SK-N-SH treated with all-trans-retinoic acid at 6 μM for 48 hours (cell line): ENCODE measurements at regions not wholly inside any gene's neighbourhood (a gene's known extent, or its start where the extent isn't known, plus 50 kb on each side); places are given as distances from the start of the nearest gene placed in this dataset.

Source experiments
- CSDC2 ChIP-seq: fragments of 250-450 bp; sonication (Bioruptor Pico); IDR thresholded peaks from 2 replicates; pipeline ENCODE4 v1.5.0; 2020; ENCODE audit warnings: mild to moderate bottlenecking, moderate library complexity
- ISL1 ChIP-seq: fragments of 250-450 bp; sonication (Bioruptor Pico); IDR thresholded peaks from 2 replicates; pipeline ENCODE4 v2.1.2; 2022; ENCODE audit warnings: mild to moderate bottlenecking, moderate library complexity
- OSR1 ChIP-seq: fragments of 250-450 bp; sonication (Bioruptor Pico); IDR thresholded peaks from 2 replicates; pipeline ENCODE4 v1.8.0; 2022; ENCODE audit warnings: moderate library complexity, mild to moderate bottlenecking, inconsistent platforms
- PPARA ChIP-seq: fragments of 250-450 bp; sonication (Bioruptor Pico); IDR thresholded peaks from 2 replicates; pipeline ENCODE4 v1.5.0; 2020; ENCODE audit warnings: mild to moderate bottlenecking, borderline replicate concordance
- TCF4 ChIP-seq: fragments of 250-450 bp; sonication (Bioruptor Pico); IDR thresholded peaks from 2 replicates; pipeline ENCODE4 v1.8.0; 2021; ENCODE audit warnings: mild to moderate bottlenecking, moderate library complexity, borderline replicate concordance
- ZC3H10 ChIP-seq: fragments of 250-450 bp; sonication (Bioruptor Pico); IDR thresholded peaks from 2 replicates; pipeline ENCODE4 v1.5.1; 2021; ENCODE audit warnings: mild to moderate bottlenecking, moderate library complexity
- ZFP3 ChIP-seq: fragments of 250-450 bp; sonication (Bioruptor Pico); IDR thresholded peaks from 2 replicates; pipeline ENCODE4 v1.5.0; 2020; ENCODE audit warnings: mild to moderate bottlenecking, moderate library complexity
- ZNF565 ChIP-seq: fragments of 450-650 bp; formaldehyde crosslinking; conservative IDR thresholded peaks from 2 replicates; pipeline ENCODE4 v1.5.0; 2020; ENCODE audit warnings: low read depth, mild to moderate bottlenecking, moderate library complexity
- TF ChIP-seq, protein P1 (sequence below): fragments of 250-450 bp; sonication (Bioruptor Pico); IDR thresholded peaks from 2 replicates; pipeline ENCODE4 v1.5.1; 2020; ENCODE audit warnings: low read depth, mild to moderate bottlenecking, moderate library complexity
- TF ChIP-seq, protein P2 (sequence below): fragments of 250-450 bp; sonication (Bioruptor Pico); IDR thresholded peaks from 2 replicates; pipeline ENCODE4 v1.8.0; 2021; ENCODE audit warnings: low read depth, mild to moderate bottlenecking, moderate library complexity, borderline replicate concordance
- TF ChIP-seq, protein P3 (sequence below): fragments of 250-450 bp; sonication (Bioruptor Pico); IDR thresholded peaks from 2 replicates; pipeline ENCODE4 v1.5.0; 2020; ENCODE audit warnings: mild to moderate bottlenecking, moderate library complexity
- TF ChIP-seq, protein P4 (sequence below): fragments of 250-450 bp; sonication (Bioruptor Pico); IDR thresholded peaks from 2 replicates; pipeline ENCODE4 v1.8.0; 2020; ENCODE audit warnings: mild to moderate bottlenecking, moderate library complexity, borderline replicate concordance

DNA sequence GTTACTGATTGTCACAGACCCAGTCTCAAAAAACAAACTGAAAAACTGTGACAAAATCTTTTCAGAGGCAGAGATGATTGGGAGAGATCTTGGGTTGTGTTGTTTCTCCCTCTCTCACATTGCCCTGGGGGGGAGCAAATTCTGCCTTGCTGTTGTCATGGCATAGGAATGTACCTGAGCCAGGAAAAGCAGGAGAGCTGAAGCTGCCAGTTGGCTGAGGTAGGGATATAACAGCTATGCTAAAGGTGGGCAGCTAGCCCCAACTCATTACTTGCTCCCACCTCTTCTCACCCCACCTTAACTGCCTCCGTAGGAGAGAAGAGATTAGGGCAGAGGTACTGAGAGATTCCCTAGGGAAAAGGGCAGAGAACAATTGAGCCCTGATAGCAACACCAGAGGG, 299.3 kb downstream of the OSR1 start:
- TF ChIP-seq PPARA (CRISPR knock-in tag) (no peak), ZFP3 (CRISPR knock-in tag) (no peak), CSDC2 (CRISPR knock-in tag) (no peak), ISL1 (no peak), TCF4 (CRISPR knock-in tag) (no peak), ZNF565 (no peak), ZC3H10 (no peak), OSR1 (CRISPR knock-in tag) (no peak)
- TF ChIP-seq, protein P1, sequence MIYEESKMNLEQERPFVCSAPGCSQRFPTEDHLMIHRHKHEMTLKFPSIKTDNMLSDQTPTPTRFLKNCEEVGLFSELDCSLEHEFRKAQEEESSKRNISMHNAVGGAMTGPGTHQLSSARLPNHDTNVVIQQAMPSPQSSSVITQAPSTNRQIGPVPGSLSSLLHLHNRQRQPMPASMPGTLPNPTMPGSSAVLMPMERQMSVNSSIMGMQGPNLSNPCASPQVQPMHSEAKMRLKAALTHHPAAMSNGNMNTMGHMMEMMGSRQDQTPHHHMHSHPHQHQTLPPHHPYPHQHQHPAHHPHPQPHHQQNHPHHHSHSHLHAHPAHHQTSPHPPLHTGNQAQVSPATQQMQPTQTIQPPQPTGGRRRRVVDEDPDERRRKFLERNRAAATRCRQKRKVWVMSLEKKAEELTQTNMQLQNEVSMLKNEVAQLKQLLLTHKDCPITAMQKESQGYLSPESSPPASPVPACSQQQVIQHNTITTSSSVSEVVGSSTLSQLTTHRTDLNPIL (CRISPR knock-in tag): no peak
- TF ChIP-seq, protein P2, sequence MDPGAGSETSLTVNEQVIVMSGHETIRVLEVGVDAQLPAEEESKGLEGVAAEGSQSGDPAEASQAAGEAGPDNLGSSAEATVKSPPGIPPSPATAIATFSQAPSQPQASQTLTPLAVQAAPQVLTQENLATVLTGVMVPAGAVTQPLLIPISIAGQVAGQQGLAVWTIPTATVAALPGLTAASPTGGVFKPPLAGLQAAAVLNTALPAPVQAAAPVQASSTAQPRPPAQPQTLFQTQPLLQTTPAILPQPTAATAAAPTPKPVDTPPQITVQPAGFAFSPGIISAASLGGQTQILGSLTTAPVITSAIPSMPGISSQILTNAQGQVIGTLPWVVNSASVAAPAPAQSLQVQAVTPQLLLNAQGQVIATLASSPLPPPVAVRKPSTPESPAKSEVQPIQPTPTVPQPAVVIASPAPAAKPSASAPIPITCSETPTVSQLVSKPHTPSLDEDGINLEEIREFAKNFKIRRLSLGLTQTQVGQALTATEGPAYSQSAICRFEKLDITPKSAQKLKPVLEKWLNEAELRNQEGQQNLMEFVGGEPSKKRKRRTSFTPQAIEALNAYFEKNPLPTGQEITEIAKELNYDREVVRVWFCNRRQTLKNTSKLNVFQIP (CRISPR knock-in tag): no peak
- TF ChIP-seq, protein P3, sequence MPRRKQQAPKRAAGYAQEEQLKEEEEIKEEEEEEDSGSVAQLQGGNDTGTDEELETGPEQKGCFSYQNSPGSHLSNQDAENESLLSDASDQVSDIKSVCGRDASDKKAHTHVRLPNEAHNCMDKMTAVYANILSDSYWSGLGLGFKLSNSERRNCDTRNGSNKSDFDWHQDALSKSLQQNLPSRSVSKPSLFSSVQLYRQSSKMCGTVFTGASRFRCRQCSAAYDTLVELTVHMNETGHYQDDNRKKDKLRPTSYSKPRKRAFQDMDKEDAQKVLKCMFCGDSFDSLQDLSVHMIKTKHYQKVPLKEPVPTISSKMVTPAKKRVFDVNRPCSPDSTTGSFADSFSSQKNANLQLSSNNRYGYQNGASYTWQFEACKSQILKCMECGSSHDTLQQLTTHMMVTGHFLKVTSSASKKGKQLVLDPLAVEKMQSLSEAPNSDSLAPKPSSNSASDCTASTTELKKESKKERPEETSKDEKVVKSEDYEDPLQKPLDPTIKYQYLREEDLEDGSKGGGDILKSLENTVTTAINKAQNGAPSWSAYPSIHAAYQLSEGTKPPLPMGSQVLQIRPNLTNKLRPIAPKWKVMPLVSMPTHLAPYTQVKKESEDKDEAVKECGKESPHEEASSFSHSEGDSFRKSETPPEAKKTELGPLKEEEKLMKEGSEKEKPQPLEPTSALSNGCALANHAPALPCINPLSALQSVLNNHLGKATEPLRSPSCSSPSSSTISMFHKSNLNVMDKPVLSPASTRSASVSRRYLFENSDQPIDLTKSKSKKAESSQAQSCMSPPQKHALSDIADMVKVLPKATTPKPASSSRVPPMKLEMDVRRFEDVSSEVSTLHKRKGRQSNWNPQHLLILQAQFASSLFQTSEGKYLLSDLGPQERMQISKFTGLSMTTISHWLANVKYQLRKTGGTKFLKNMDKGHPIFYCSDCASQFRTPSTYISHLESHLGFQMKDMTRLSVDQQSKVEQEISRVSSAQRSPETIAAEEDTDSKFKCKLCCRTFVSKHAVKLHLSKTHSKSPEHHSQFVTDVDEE (CRISPR knock-in tag): no peak
- TF ChIP-seq, protein P4, sequence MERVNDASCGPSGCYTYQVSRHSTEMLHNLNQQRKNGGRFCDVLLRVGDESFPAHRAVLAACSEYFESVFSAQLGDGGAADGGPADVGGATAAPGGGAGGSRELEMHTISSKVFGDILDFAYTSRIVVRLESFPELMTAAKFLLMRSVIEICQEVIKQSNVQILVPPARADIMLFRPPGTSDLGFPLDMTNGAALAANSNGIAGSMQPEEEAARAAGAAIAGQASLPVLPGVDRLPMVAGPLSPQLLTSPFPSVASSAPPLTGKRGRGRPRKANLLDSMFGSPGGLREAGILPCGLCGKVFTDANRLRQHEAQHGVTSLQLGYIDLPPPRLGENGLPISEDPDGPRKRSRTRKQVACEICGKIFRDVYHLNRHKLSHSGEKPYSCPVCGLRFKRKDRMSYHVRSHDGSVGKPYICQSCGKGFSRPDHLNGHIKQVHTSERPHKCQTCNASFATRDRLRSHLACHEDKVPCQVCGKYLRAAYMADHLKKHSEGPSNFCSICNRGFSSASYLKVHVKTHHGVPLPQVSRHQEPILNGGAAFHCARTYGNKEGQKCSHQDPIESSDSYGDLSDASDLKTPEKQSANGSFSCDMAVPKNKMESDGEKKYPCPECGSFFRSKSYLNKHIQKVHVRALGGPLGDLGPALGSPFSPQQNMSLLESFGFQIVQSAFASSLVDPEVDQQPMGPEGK (CRISPR knock-in tag): no peak
